Activated CD8-positive, alpha-beta memory T cell treated with anti-CD3 and anti-CD28 coated beads for 24 hours (primary cell): ENCODE measurements at regions not wholly inside any gene's neighbourhood (a gene's known extent, or its start where the extent isn't known, plus 50 kb on each side); places are given as distances from the start of the nearest gene placed in this dataset.

Source experiments
- DNase-seq: peaks from one replicate; pipeline ENCODE4 v3.0.0-alpha.2; 2020

- no peak for DNase-seq
Observed at GRCh38 chr14:101362529-101363260, 198.6 kb upstream of the DIO3 start.

GRCh38 chr14:101363261-101363555, 198.1 kb upstream of the DIO3 start:
- DNase-seq = no peak

GRCh38 chr14:101363880-101364391, 197.4 kb upstream of the DIO3 start:
- no peak for DNase-seq

- no peak for DNase-seq
Observed at GRCh38 chr14:101364503-101365328, 196.6 kb upstream of the DIO3 start.

- no peak for DNase-seq
Observed at GRCh38 chr14:101365329-101366158, 195.8 kb upstream of the DIO3 start.

- DNase-seq = no peak
Observed at GRCh38 chr14:101367421-101368261, 193.7 kb upstream of the DIO3 start.

- DNase-seq = no peak
Observed at GRCh38 chr14:101368629-101369028, 192.7 kb upstream of the DIO3 start.

- DNase-seq = no peak
Observed at GRCh38 chr14:101369194-101369915, 191.9 kb upstream of the DIO3 start.

- no peak for DNase-seq
Observed at GRCh38 chr14:101369916-101370592, 191.2 kb upstream of the DIO3 start.

GRCh38 chr14:101370593-101371569, 190.4 kb upstream of the DIO3 start:
- no peak for DNase-seq

- DNase-seq = no peak
Observed at GRCh38 chr14:101371799-101372793, 189.2 kb upstream of the DIO3 start.

GRCh38 chr14:101372894-101373620, 188.2 kb upstream of the DIO3 start:
- DNase-seq = no peak

GRCh38 chr14:101373690-101374295, 187.5 kb upstream of the DIO3 start:
- no peak for DNase-seq

- no peak for DNase-seq
Observed at GRCh38 chr14:101374373-101375338, 186.6 kb upstream of the DIO3 start.

- no peak for DNase-seq
Observed at GRCh38 chr14:101377069-101377468, 184.2 kb upstream of the DIO3 start.

GRCh38 chr14:101379842-101380241, 181.5 kb upstream of the DIO3 start:
- no peak for DNase-seq
